ENCODE measurements at regions not wholly inside any gene's neighbourhood (a gene's known extent, or its start where the extent isn't known, plus 50 kb on each side); places are given as distances from the start of the nearest gene placed in this dataset.

- DNase-seq = no peak
These were observed 366.5 kb downstream of the SEC14L1 start for GRCh38 chr17:77507111-77507885.

GRCh38 chr17:77508047-77508715 is 367.4 kb downstream of the SEC14L1 start:
- no peak for DNase-seq

DNA sequence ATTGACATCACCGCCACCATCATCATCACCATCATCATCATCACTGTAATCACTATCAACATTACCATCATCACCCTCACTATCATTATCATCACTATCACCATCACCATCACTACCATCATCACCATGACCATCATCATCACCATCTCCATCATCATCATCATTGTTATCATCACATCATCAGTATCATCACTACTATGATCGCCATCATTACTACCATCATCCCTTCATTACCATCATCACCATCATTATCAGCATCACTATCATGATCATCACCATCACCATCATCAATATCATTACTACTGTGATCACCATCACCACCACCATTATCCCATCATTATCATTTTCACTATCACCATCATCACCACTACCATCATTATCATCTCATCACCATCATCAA is 368.3 kb downstream of the SEC14L1 start:
- no peak for DNase-seq

GRCh38 chr17:77509599-77509998 is 368.8 kb downstream of the SEC14L1 start:
- DNase-seq = no peak

DNA sequence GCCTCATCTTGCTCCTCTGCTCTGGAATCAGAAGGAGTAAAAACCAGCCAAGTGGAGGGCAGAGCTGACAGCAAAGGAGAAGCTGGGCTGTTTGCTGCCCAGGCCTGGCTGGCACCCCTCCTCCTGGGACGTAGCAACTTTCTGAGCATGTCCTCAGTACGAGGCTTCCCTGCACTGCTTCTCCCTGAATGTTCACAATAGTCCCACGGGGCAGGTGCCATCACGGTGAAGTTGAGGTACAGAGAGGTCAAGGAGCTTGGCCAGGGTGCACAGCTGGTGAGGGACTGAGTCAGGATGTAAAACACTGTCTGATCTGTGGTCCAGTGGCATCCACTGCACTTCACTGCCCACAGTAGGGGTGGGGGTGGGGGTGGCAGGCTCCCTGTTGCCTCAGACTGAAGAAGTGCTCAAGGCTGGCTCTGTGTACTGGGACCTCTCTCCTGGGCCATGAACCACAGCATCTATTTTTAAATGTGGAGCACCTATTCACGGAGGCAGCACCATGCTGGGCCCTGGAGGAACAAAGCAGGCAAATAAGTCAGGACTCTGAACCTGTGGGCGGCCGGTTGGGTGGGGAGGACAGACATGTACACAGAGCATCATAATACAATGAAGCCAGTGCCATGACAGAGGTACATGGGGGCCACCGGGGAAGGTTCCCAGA is 369.5 kb downstream of the SEC14L1 start:
- DNase-seq = no peak

DNA sequence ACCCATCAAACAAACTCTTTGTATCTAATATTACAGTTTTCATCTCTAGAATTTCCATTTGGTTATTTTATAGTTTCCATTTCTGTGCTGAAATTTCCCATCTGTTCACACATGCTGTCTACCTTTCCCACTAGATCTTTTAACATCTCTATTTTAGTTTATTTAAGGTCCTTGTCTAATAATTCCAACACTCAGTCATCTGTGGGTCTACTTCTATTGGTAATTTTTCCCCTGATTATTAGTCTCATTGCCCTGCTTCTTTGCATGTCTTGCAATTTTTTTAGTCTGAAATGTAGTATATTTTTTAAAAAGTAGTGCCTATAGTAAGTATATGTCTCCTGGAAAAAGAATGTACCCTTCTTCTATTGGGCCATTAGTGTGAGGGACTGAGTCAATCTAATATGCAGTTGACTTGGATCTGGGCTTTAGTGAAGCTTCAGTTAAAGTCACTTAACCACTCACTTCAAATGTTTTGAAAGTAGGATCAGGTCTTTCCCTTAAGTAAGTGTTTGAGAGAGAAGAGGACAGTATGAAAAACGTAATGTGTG is 370.8 kb downstream of the SEC14L1 start:
- no peak for DNase-seq

GRCh38 chr17:77512062-77512946 is 371.5 kb downstream of the SEC14L1 start:
- no peak for DNase-seq

DNA sequence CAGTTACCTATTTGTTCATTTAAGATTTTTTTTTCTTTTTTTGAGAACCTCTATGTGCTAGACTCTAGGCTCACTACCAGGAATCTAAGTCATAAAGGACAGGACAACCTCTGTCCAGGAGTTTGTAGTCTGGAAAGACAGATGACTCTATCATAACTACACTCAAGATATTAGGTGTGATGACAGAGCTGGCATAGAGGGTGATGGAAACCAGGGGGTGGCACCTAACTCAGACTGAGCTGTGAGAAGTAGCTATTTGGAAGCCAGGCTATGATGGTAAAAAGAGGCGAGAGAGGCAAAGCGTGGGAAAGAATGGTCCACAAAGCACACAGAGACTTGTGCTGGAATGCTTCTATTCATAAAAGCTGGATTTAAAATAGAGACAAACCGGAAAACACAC is 372.3 kb downstream of the SEC14L1 start:
- DNase-seq = no peak

GRCh38 chr17:77515227-77515626 is 374.5 kb downstream of the SEC14L1 start:
- DNase-seq = no peak

GRCh38 chr17:77516902-77517301 is 376.1 kb downstream of the SEC14L1 start:
- no peak for DNase-seq

DNA sequence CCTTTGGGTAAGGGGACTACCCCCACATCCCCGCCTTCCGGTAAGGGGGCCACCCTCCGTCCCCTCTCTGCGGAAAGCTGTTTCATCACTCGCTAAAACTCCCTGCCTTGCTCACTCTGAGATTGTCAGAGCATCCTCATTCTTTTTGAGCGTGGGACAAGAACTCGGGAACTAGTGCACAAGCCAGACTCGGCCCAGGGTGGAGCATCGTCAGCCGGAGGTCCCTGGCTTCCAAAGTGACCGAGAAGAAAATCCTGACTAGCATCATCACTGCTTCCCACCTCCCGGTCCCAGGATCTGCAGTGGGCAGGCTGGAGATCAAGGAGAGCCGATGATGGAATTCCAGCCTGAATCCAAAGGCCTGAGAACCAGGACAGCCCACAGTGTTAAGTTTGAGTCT is 380.3 kb downstream of the SEC14L1 start:
- no peak for DNase-seq

- DNase-seq = no peak
These were observed 382.8 kb downstream of the SEC14L1 start for GRCh38 chr17:77523540-77523939.

- DNase-seq = no peak
These were observed 385.5 kb downstream of the SEC14L1 start for GRCh38 chr17:77526259-77526711.

DNA sequence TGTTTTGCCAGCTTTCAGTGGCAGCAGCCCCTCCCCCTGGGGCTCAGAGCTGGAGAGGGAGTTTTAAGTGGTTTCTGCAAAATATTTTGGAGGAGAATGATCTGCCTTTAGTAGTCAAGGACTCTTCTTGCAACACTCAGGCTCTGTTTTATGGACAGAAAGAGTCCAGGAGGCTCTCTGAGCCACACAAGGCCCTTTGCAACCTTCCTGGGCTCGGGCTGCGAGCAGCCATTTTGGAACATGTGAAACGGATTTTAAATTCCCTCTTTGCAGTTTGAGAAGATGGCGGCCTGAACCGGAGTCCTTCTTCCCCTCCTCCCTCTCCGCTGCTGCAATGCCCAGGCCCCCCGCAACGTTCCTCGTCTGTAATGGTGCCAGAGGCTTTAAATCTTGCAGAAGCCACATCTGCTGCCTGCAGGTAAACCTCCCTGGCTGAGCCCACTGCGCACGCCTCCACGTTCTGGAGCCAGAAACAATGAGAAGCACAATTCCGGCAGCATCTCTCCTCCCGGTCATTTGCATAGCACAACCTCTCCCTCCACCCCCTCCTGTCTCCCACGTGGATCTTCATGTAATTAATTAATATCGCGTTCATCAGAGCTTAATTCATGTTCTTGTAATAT is 386.1 kb downstream of the SEC14L1 start:
- DNase-seq = peak; percentile 26

DNA sequence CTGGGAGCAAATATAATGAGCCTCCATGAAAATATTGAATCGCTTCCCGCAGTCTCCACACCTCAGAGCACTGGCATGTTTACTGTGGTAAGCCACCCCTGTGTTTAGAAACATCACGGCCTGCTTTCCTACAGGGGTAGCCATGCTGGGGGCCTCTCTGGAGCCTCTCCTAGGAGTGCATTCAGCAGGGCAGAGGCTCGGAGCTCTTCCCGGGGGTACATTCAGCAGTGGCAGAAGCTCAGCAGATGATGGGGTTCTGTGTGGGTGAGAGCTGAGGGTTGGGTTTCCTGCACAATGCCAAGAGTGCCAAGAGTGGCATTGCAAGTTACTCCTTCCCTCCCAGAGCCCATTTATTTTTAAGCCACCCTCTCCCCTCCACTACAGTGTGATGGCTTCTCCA is 386.6 kb downstream of the SEC14L1 start:
- DNase-seq = no peak

GRCh38 chr17:77527836-77528505 is 387.2 kb downstream of the SEC14L1 start:
- no peak for DNase-seq

DNA sequence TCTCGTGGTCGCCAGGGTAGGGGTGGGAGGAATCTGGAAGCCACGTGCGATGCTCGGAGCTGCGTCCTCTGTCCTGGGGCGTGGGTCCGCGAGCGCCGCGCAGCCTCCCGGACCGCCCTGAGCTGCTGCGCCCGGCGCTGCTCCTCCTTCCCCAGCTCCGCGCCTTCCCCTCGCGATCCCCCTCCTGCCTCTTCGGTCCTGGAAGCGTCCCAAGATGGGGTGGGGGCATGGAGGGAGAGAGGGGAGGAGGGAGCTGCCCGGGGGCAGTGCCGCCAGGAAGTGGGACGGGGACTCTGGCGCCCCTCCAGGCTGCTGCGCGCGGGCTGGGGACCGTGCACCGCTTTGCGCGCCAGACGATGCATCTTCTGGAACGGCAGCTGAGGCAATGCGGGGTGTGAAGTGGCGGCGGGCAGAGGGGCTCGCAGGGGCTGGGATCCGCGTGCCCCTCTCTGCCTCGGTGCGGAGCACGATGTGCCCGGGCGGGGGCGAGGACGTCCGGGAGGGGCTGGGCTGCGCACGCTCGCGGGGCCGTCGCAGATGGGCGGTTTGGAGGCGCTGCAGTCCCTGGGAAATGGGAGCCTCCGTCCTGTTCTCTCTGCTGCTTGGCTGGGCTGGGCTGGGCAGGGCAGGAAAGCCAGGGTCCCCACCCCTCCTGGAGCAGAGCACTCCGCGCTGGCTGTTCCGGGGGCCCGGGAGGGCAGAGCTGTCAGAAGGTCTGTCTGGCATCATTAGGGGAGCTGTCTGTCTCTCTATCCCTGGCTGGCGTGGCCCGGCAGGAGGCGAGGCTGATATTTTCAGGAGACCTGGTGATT is 388.0 kb downstream of the SEC14L1 start:
- no peak for DNase-seq

- DNase-seq = no peak
These were observed 388.5 kb downstream of the SEC14L1 start for GRCh38 chr17:77529328-77529650.

DNA sequence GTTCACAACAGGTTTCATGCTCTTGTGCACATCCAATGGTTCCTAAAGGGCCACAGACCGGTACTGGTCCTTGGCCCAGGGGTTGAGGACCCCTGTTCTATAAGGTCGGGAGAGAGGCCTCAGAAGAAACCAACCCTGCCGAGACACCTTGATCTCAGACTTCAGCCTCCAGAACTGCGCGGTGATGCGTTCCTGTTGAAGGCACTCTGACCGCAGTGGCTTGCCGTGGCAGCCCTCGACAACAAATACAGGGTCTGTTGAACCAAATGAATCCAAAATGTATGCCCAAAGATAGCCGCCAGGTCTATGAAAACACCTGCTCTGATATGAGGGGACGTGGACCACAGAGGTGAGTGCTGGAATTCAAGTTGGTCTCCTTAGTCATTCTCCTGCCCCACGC is 389.8 kb downstream of the SEC14L1 start:
- no peak for DNase-seq

DNA sequence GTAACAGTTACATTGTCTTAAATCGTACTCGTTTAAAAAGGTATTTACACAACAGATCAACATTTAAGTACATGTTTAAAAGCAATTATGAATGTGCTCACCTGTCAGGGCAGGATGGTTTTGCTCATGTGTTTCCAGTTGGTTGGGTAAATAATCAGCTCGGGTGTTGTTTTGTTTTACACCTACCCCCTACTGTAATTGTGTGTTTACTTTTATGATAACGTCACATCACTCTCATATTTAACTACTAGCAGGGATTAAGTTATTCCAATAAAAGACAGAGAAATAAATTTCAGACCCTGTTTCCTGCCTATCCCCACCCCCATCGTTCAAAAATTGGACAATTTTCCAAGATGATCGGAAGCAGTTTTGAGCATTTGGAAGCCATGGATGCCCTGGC is 390.2 kb downstream of the SEC14L1 start:
- DNase-seq = no peak

- DNase-seq = no peak
These were observed 390.9 kb downstream of the SEC14L1 start for GRCh38 chr17:77531641-77532040.

Measured in NCI-H774 (cell line).